Erythroblast (primary cell): ENCODE measurements at regions not wholly inside any gene's neighbourhood (a gene's known extent, or its start where the extent isn't known, plus 50 kb on each side); places are given as distances from the start of the nearest gene placed in this dataset.

Experiments
- GATA1 ChIP-seq: IDR thresholded peaks from 2 replicates; pipeline ENCODE4 v1.6.1; 2011; ENCODE audit warnings: low read depth, mild to moderate bottlenecking, control low read depth, low read length, moderate library complexity
- POLR2A ChIP-seq: IDR thresholded peaks from 2 replicates; pipeline ENCODE4 v1.6.1; 2011; ENCODE audit warnings: mild to moderate bottlenecking, low read length

GRCh38 chr12:19657118-19657731 lies 217.9 kb downstream of the AEBP2 start:
- TF ChIP-seq POLR2A (no peak), GATA1 (no peak)
